ENCODE measurements at regions not wholly inside any gene's neighbourhood (a gene's known extent, or its start where the extent isn't known, plus 50 kb on each side); places are given as distances from the start of the nearest gene placed in this dataset.

GRCh38 chr13:67763984-67764383 is 533.8 kb upstream of the PCDH9 start:
- intact Hi-C loops (cut with micrococcal nuclease): no loop called here
- no peaks in the 10 kb centered on the region for H3K9me1 ChIP-seq (ENCODE audit: control insufficient read depth, insufficient read depth, low read length)
- in situ Hi-C loops (cut with MboI): no loop called here
- H3K9me3 ChIP-seq (replicated peaks; ENCODE audit: control insufficient read depth, insufficient read depth, low read depth, low read length): no peaks in the 10 kb centered on the region
- no peaks in the 10 kb centered on the region for H3K79me2 ChIP-seq (ENCODE audit: control insufficient read depth, insufficient read depth, low read length)
- no TSS peak for BruUV-seq (replicated peaks)
- H3K9ac ChIP-seq (ENCODE audit: insufficient read depth in 1 of 2, low read depth in 2 of 2, low read length in 2 of 2): no peak overlapping the region
- no peak for DNase-seq (ENCODE audit: extremely low read depth in 1 of 4, low spot score in 3 of 4)
- FAIRE-seq: no peak
- no peaks in the 10 kb centered on the region for H4K20me1 ChIP-seq (replicated peaks; ENCODE audit: control insufficient read depth, insufficient read depth, low read length)
- H3K27me3 ChIP-seq (ENCODE audit: control insufficient read depth in 2 of 2, insufficient read depth in 2 of 2, low read length in 2 of 2): no peaks in the 10 kb centered on the region
- no peaks in the 10 kb centered on the region for H3K4me1 ChIP-seq (replicated peaks in 1 of 2; ENCODE audit: control insufficient read depth in 2 of 2, insufficient read depth in 2 of 2, low read length in 2 of 2)
- no peak overlapping the region for H3K4me3 ChIP-seq
- H2AFZ ChIP-seq (ENCODE audit: low read depth, low read length): no peak overlapping the region
- ChIA-PET CTCF (ENCODE audit: low intra/inter-chr PET ratio) (no interaction called here), POLR2A (no interaction called here)
- TF ChIP-seq ZNF589 (CRISPR knock-in tag; IDR thresholded peaks at IDR 0.05; ENCODE audit: low read depth): no peak
- TF ChIP-seq JUND (IDR thresholded peaks at IDR 0.05; ENCODE audit: borderline replicate concordance, low read depth, low read length): no peak
- no peak for TF ChIP-seq JUND (tag; IDR thresholded peaks at IDR 0.05; ENCODE audit: borderline replicate concordance, low read depth, low read length)
- no peak for TF ChIP-seq ZC3H8 (IDR thresholded peaks at IDR 0.05)
- no peak for TF ChIP-seq MEF2D (tag; conservative IDR thresholded peaks at IDR 0.05; ENCODE audit: low read depth)
- TF ChIP-seq TBP (optimal IDR thresholded peaks at IDR 0.05; ENCODE audit: low read depth, low read length): no peak
- TF ChIP-seq TSC22D4 (tag; IDR thresholded peaks at IDR 0.05): no peak
- TF ChIP-seq, protein P1, sequence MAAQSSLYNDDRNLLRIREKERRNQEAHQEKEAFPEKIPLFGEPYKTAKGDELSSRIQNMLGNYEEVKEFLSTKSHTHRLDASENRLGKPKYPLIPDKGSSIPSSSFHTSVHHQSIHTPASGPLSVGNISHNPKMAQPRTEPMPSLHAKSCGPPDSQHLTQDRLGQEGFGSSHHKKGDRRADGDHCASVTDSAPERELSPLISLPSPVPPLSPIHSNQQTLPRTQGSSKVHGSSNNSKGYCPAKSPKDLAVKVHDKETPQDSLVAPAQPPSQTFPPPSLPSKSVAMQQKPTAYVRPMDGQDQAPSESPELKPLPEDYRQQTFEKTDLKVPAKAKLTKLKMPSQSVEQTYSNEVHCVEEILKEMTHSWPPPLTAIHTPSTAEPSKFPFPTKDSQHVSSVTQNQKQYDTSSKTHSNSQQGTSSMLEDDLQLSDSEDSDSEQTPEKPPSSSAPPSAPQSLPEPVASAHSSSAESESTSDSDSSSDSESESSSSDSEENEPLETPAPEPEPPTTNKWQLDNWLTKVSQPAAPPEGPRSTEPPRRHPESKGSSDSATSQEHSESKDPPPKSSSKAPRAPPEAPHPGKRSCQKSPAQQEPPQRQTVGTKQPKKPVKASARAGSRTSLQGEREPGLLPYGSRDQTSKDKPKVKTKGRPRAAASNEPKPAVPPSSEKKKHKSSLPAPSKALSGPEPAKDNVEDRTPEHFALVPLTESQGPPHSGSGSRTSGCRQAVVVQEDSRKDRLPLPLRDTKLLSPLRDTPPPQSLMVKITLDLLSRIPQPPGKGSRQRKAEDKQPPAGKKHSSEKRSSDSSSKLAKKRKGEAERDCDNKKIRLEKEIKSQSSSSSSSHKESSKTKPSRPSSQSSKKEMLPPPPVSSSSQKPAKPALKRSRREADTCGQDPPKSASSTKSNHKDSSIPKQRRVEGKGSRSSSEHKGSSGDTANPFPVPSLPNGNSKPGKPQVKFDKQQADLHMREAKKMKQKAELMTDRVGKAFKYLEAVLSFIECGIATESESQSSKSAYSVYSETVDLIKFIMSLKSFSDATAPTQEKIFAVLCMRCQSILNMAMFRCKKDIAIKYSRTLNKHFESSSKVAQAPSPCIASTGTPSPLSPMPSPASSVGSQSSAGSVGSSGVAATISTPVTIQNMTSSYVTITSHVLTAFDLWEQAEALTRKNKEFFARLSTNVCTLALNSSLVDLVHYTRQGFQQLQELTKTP (IDR thresholded peaks at IDR 0.05; ENCODE audit: low read depth in 1 of 2, partially characterized antibody in 2 of 2): no peak
- TF ChIP-seq ZNF717 (CRISPR knock-in tag; IDR thresholded peaks at IDR 0.05): no peak
- TF ChIP-seq ID3 (CRISPR knock-in tag; IDR thresholded peaks at IDR 0.05): no peak
- no peak for TF ChIP-seq ID3 (tag; IDR thresholded peaks at IDR 0.05)
- TF ChIP-seq POLR3A (IDR thresholded peaks at IDR 0.05; ENCODE audit: borderline replicate concordance, extremely low read depth, insufficient read depth, insufficient read length): no peak
- TF ChIP-seq, protein P2, sequence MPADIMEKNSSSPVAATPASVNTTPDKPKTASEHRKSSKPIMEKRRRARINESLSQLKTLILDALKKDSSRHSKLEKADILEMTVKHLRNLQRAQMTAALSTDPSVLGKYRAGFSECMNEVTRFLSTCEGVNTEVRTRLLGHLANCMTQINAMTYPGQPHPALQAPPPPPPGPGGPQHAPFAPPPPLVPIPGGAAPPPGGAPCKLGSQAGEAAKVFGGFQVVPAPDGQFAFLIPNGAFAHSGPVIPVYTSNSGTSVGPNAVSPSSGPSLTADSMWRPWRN (IDR thresholded peaks at IDR 0.05; ENCODE audit: low read depth): no peak
- TF ChIP-seq EGR1 (conservative IDR thresholded peaks at IDR 0.05): no peak
- TF ChIP-seq EWSR1 (IDR thresholded peaks at IDR 0.05; ENCODE audit: borderline replicate concordance, low read depth, partially characterized antibody): no peak
- TF ChIP-seq, protein P3, sequence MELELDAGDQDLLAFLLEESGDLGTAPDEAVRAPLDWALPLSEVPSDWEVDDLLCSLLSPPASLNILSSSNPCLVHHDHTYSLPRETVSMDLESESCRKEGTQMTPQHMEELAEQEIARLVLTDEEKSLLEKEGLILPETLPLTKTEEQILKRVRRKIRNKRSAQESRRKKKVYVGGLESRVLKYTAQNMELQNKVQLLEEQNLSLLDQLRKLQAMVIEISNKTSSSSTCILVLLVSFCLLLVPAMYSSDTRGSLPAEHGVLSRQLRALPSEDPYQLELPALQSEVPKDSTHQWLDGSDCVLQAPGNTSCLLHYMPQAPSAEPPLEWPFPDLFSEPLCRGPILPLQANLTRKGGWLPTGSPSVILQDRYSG (tag; conservative IDR thresholded peaks at IDR 0.05; ENCODE audit: low read depth): no peak
- no peak for TF ChIP-seq PHTF2 (CRISPR knock-in tag; IDR thresholded peaks at IDR 0.05)
- TF ChIP-seq IFI16 (CRISPR knock-in tag; IDR thresholded peaks at IDR 0.05): no peak
- no peak overlapping the region for H3K27ac ChIP-seq (ENCODE audit: extremely low read depth, low read depth, low read length)
- no peaks in the 10 kb centered on the region for H3K36me3 ChIP-seq (ENCODE audit: control insufficient read depth, insufficient read depth, low read length)
- ATAC-seq: no peak
- H3K4me2 ChIP-seq (ENCODE audit: insufficient read depth, low read length): no peak overlapping the region
- WGBS (ENCODE audit: insufficient coverage, low coverage, missing lambda C conversion rate): 7% methylated on average over 3 of the region's 3 CpGs

Data from K562 (cell line).